ENCODE measurements at regions not wholly inside any gene's neighbourhood (a gene's known extent, or its start where the extent isn't known, plus 50 kb on each side); places are given as distances from the start of the nearest gene placed in this dataset.
"Not testable (repeated sequence)": the region's sequence is repeated elsewhere in the genome, so short reads cannot be mapped to it uniquely, and the experiment has no call there.

GRCh38 chr18:60248336-60249330 is 123.9 kb downstream of the MC4R start:
- no peak for DNase-seq (ENCODE audit: low read depth)
- Histone ChIP-seq H3K9ac (ENCODE audit: low read length) (no peak overlapping the region), H3K36me3 (ENCODE audit: control insufficient read depth, insufficient read depth, low read length, severe bottlenecking) (no peaks in the 10 kb centered on the region), H3K4me1 (ENCODE audit: control insufficient read depth, insufficient read depth, low read length) (no peaks in the 10 kb centered on the region), H3K9me3 (ENCODE audit: control insufficient read depth, low read length) (no peaks in the 10 kb centered on the region), H3K4me3 (ENCODE audit: low read length) (no peak overlapping the region), H3K27me3 (replicated peaks; ENCODE audit: control insufficient read depth, insufficient read depth, low read length) (no peaks in the 10 kb centered on the region)

- DNase-seq (ENCODE audit: low read depth): no peak
- H3K27me3 ChIP-seq (replicated peaks; ENCODE audit: control insufficient read depth, insufficient read depth, low read length): no peaks in the 10 kb centered on the region
- no peak overlapping the region for H3K9ac ChIP-seq (ENCODE audit: low read length)
- no peaks in the 10 kb centered on the region for H3K9me3 ChIP-seq (ENCODE audit: control insufficient read depth, low read length)
- H3K36me3 ChIP-seq (ENCODE audit: control insufficient read depth, insufficient read depth, low read length, severe bottlenecking): no peaks in the 10 kb centered on the region
- no peaks in the 10 kb centered on the region for H3K4me1 ChIP-seq (ENCODE audit: control insufficient read depth, insufficient read depth, low read length)
- H3K4me3 ChIP-seq (ENCODE audit: low read length): no peak overlapping the region
These were observed 125.5 kb downstream of the MC4R start for GRCh38 chr18:60247103-60247502.

GRCh38 chr18:60246606-60247005 is 126.0 kb downstream of the MC4R start:
- no peaks in the 10 kb centered on the region for H3K4me1 ChIP-seq (ENCODE audit: control insufficient read depth, insufficient read depth, low read length)
- H3K9ac ChIP-seq (ENCODE audit: low read length): no peak overlapping the region
- H3K27me3 ChIP-seq (replicated peaks; ENCODE audit: control insufficient read depth, insufficient read depth, low read length): no peaks in the 10 kb centered on the region
- no peak overlapping the region for H3K4me3 ChIP-seq (ENCODE audit: low read length)
- H3K9me3 ChIP-seq (ENCODE audit: control insufficient read depth, low read length): no peaks in the 10 kb centered on the region
- H3K36me3 ChIP-seq (ENCODE audit: control insufficient read depth, insufficient read depth, low read length, severe bottlenecking): no peaks in the 10 kb centered on the region
- DNase-seq (ENCODE audit: low read depth): no peak

GRCh38 chr18:60245096-60245495 is 127.5 kb downstream of the MC4R start:
- H3K9me3 ChIP-seq (ENCODE audit: control insufficient read depth, low read length): no peaks in the 10 kb centered on the region
- DNase-seq (ENCODE audit: low read depth): no peak
- H3K4me3 ChIP-seq (ENCODE audit: low read length): no peak overlapping the region
- no peaks in the 10 kb centered on the region for H3K36me3 ChIP-seq (ENCODE audit: control insufficient read depth, insufficient read depth, low read length, severe bottlenecking)
- no peak overlapping the region for H3K9ac ChIP-seq (ENCODE audit: low read length)
- H3K27me3 ChIP-seq (replicated peaks; ENCODE audit: control insufficient read depth, insufficient read depth, low read length): no peaks in the 10 kb centered on the region
- H3K4me1 ChIP-seq (ENCODE audit: control insufficient read depth, insufficient read depth, low read length): no peaks in the 10 kb centered on the region

GRCh38 chr18:60239024-60239710 is 133.4 kb downstream of the MC4R start:
- not testable (repeated sequence) for H3K36me3 ChIP-seq (ENCODE audit: control insufficient read depth, insufficient read depth, low read length, severe bottlenecking); H3K9me3 ChIP-seq (ENCODE audit: control insufficient read depth, low read length); DNase-seq (ENCODE audit: low read depth); H3K4me3 ChIP-seq (ENCODE audit: low read length); H3K27me3 ChIP-seq (replicated peaks; ENCODE audit: control insufficient read depth, insufficient read depth, low read length); H3K4me1 ChIP-seq (ENCODE audit: control insufficient read depth, insufficient read depth, low read length); H3K9ac ChIP-seq (ENCODE audit: low read length)

- Histone ChIP-seq H3K9ac (ENCODE audit: low read length) (no peak overlapping the region), H3K4me1 (ENCODE audit: control insufficient read depth, insufficient read depth, low read length) (no peaks in the 10 kb centered on the region), H3K9me3 (ENCODE audit: control insufficient read depth, low read length) (no peaks in the 10 kb centered on the region), H3K36me3 (ENCODE audit: control insufficient read depth, insufficient read depth, low read length, severe bottlenecking) (no peaks in the 10 kb centered on the region), H3K4me3 (ENCODE audit: low read length) (no peak overlapping the region), H3K27me3 (replicated peaks; ENCODE audit: control insufficient read depth, insufficient read depth, low read length) (no peaks in the 10 kb centered on the region)
- no peak for DNase-seq (ENCODE audit: low read depth)
These were observed 137.4 kb downstream of the MC4R start for GRCh38 chr18:60235164-60235563.

GRCh38 chr18:60232541-60232940 is 140.0 kb downstream of the MC4R start:
- DNase-seq (ENCODE audit: low read depth): peak; percentile 18
- H3K9me3 ChIP-seq (ENCODE audit: control insufficient read depth, low read length): no peaks in the 10 kb centered on the region
- no peak overlapping the region for H3K4me3 ChIP-seq (ENCODE audit: low read length)
- no peaks in the 10 kb centered on the region for H3K36me3 ChIP-seq (ENCODE audit: control insufficient read depth, insufficient read depth, low read length, severe bottlenecking)
- H3K27me3 ChIP-seq (replicated peaks; ENCODE audit: control insufficient read depth, insufficient read depth, low read length): peaks cover 5% of the 10 kb centered on the region
- no peaks in the 10 kb centered on the region for H3K4me1 ChIP-seq (ENCODE audit: control insufficient read depth, insufficient read depth, low read length)
- H3K9ac ChIP-seq (ENCODE audit: low read length): no peak overlapping the region

- no peak for DNase-seq (ENCODE audit: low read depth)
- no peak overlapping the region for H3K4me3 ChIP-seq (ENCODE audit: low read length)
- H3K27me3 ChIP-seq (replicated peaks; ENCODE audit: control insufficient read depth, insufficient read depth, low read length): peaks cover 5% of the 10 kb centered on the region
- peaks cover 11% of the 10 kb centered on the region for H3K9me3 ChIP-seq (ENCODE audit: control insufficient read depth, low read length)
- no peaks in the 10 kb centered on the region for H3K4me1 ChIP-seq (ENCODE audit: control insufficient read depth, insufficient read depth, low read length)
- H3K36me3 ChIP-seq (ENCODE audit: control insufficient read depth, insufficient read depth, low read length, severe bottlenecking): no peaks in the 10 kb centered on the region
- no peak overlapping the region for H3K9ac ChIP-seq (ENCODE audit: low read length)
These were observed 143.7 kb downstream of the MC4R start for GRCh38 chr18:60228609-60229595.

- Histone ChIP-seq H3K4me3 (ENCODE audit: low read length) (no peak overlapping the region), H3K36me3 (ENCODE audit: control insufficient read depth, insufficient read depth, low read length, severe bottlenecking) (no peaks in the 10 kb centered on the region), H3K4me1 (ENCODE audit: control insufficient read depth, insufficient read depth, low read length) (no peaks in the 10 kb centered on the region), H3K9ac (ENCODE audit: low read length) (no peak overlapping the region), H3K9me3 (ENCODE audit: control insufficient read depth, low read length) (no peaks in the 10 kb centered on the region), H3K27me3 (replicated peaks; ENCODE audit: control insufficient read depth, insufficient read depth, low read length) (peaks cover 2% of the 10 kb centered on the region)
- no peak for DNase-seq (ENCODE audit: low read depth)
These were observed 157.1 kb downstream of the MC4R start for GRCh38 chr18:60215432-60215831.

- H3K9me3 ChIP-seq (ENCODE audit: control insufficient read depth, low read length): no peaks in the 10 kb centered on the region
- H3K36me3 ChIP-seq (ENCODE audit: control insufficient read depth, insufficient read depth, low read length, severe bottlenecking): no peaks in the 10 kb centered on the region
- H3K27me3 ChIP-seq (replicated peaks; ENCODE audit: control insufficient read depth, insufficient read depth, low read length): peaks cover 3% of the 10 kb centered on the region
- no peak overlapping the region for H3K4me3 ChIP-seq (ENCODE audit: low read length)
- no peak overlapping the region for H3K9ac ChIP-seq (ENCODE audit: low read length)
- H3K4me1 ChIP-seq (ENCODE audit: control insufficient read depth, insufficient read depth, low read length): no peaks in the 10 kb centered on the region
- DNase-seq (ENCODE audit: low read depth): no peak
These were observed 163.5 kb downstream of the MC4R start for GRCh38 chr18:60209042-60209441.

Data from adipocyte (in vitro differentiated cells).